Uterus (tissue), 3 donors: ENCODE measurements at regions not wholly inside any gene's neighbourhood (a gene's known extent, or its start where the extent isn't known, plus 50 kb on each side); places are given as distances from the start of the nearest gene placed in this dataset.
"Not testable (repeated sequence)": the region's sequence is repeated elsewhere in the genome, so short reads cannot be mapped to it uniquely, and the experiment has no call there.

ENCODE experiments used
- DNase-seq, 2 donors: peaks; one replicate each; pipeline ENCODE4 v3.0.0-alpha.2; 2019 to 2020
- H3K27ac ChIP-seq, 2 donors: fragments of 200-600 bp; sonication (generic); 1 replicate in 1 of 2; 2 replicates in 1 of 2; pipeline ENCODE4 v1.5.1; 2016 to 2018
- H3K27me3 ChIP-seq, 2 donors: fragments of 200-600 bp; sonication (generic); one replicate each; pipeline ENCODE4 v1.5.1; 2018 to 2019; ENCODE audit warnings: control low read depth in 1 of 2
- H3K36me3 ChIP-seq, 2 donors: fragments of 200-600 bp; sonication (generic); one replicate each; pipeline ENCODE4 v1.5.1; 2019; ENCODE audit warnings: control low read depth in 1 of 2
- H3K4me1 ChIP-seq, 2 donors: fragments of 200-600 bp; sonication (generic); one replicate each; pipeline ENCODE4 v1.5.1; 2018 to 2019; ENCODE audit warnings: control low read depth in 1 of 2
- H3K4me3 ChIP-seq, 2 donors: fragments of 200-600 bp; sonication (generic); 1 replicate in 1 of 2; 2 replicates in 1 of 2; pipeline ENCODE4 v1.5.1; 2018 to 2019; ENCODE audit warnings: mild to moderate bottlenecking in 1 of 2
- H3K9me3 ChIP-seq, 2 donors: fragments of 200-600 bp; sonication (generic); one replicate each; pipeline ENCODE4 v1.5.1; 2019; ENCODE audit warnings: control low read depth in 1 of 2
- POLR2A ChIP-seq, 2 donors: fragments of 450-650 bp; IDR thresholded peaks; one replicate each; pipeline ENCODE4 v1.6.1; 2016; ENCODE audit warnings: antibody characterized with exemption in 2 of 2, mild to moderate bottlenecking in 1 of 2, moderate library complexity in 1 of 2
- intact Hi-C: fragments of 100-400 bp; cut with DNase I; formaldehyde crosslinking; loops from one replicate; pipeline ENCODE4 v1.15.1; 2023; ENCODE audit warnings: low total_unique reads
- TF ChIP-seq, protein P1 (sequence below), 4 experiments: fragments of 200-600 bp in 2 of 4; fragments of 450-650 bp in 2 of 4; sonication (generic) in 2 of 4; IDR thresholded peaks; one replicate each; pipeline ENCODE4 v1.5.1; 2016 to 2019; ENCODE audit warnings: antibody characterized with exemption in 4 of 4, mild to moderate bottlenecking in 2 of 4, moderate library complexity in 1 of 4
- donor health status: DM: yes; HTN: yes; CAD: no.

DNA sequence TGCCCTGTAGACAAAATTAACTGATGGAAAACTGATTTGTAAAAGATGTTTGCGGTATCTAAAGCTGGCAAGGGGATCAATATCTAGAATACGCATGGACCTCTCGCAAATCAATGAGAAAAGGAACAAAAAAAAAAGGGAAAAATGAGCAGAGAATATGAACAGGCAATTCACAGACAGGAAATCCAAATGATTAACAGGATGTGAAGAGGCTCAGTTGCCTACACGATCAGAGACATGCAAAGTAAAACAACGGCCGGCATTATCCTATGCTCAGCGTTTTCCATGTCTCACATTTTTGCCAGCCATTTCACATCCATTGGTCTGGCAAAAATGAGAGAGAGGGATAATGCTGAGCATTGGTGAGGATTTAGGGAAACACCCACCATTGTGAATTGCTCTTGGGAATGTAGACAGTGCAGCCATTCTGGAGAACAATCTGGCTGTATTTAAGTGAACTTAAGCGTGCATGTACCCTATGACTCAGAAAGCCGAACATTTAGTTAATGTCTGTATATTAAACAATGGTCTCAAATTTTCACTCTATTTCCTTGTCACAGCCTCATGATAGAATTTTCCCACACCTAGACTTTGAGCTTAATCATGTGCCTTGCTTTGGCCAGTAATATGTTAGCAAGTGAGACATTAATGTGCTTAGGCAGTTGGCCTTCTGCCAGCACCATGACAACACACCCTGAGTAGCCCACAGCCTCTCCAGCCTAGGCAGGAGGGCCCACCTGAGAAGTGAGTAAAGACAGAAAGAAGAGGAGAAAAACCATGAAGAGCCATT, 61.0 kb upstream of the NBPF3 start:
- no peak overlapping the region for H3K27ac ChIP-seq
- H3K27me3 ChIP-seq = peaks cover 0 to 5% of the 10 kb centered on the region in 2 donors
- intact Hi-C loops = no loop called here
- DNase-seq = no peak
- H3K9me3 ChIP-seq = no peaks in the 10 kb centered on the region
- H3K36me3 ChIP-seq = no peaks in the 10 kb centered on the region
- H3K4me1 ChIP-seq = no peaks in the 10 kb centered on the region
- no peak for TF ChIP-seq POLR2A (IDR thresholded peaks at IDR 0.05)
- TF ChIP-seq, protein P1, sequence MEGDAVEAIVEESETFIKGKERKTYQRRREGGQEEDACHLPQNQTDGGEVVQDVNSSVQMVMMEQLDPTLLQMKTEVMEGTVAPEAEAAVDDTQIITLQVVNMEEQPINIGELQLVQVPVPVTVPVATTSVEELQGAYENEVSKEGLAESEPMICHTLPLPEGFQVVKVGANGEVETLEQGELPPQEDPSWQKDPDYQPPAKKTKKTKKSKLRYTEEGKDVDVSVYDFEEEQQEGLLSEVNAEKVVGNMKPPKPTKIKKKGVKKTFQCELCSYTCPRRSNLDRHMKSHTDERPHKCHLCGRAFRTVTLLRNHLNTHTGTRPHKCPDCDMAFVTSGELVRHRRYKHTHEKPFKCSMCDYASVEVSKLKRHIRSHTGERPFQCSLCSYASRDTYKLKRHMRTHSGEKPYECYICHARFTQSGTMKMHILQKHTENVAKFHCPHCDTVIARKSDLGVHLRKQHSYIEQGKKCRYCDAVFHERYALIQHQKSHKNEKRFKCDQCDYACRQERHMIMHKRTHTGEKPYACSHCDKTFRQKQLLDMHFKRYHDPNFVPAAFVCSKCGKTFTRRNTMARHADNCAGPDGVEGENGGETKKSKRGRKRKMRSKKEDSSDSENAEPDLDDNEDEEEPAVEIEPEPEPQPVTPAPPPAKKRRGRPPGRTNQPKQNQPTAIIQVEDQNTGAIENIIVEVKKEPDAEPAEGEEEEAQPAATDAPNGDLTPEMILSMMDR (IDR thresholded peaks at IDR 0.05) = no peak
- H3K4me3 ChIP-seq = no peak overlapping the region

DNA sequence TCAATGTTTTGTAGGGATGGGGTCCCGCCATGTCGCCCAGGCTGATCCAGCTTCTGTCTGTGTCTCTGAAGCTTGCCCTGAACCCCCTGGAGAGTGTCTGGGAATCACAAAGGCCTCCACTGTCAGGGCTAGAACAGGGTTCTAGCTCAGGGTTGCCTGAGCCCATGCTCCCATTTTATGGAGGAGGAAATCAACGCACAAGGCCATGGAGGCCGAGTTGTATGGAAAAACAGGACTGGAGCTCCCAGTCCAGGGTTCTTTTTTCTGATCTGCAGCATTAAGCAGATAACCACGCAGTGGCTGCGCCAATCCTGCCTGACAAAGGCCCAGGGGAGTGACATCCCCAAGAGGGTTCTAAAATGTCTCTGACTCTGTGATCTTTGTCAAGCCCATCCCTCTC, 67.6 kb upstream of the NBPF3 start:
- no peak overlapping the region for H3K27ac ChIP-seq
- H3K9me3 ChIP-seq = no peaks in the 10 kb centered on the region
- no peak for DNase-seq
- no peaks in the 10 kb centered on the region for H3K36me3 ChIP-seq
- H3K27me3 ChIP-seq = no peaks in the 10 kb centered on the region
- no peaks in the 10 kb centered on the region for H3K4me1 ChIP-seq
- intact Hi-C loops = no loop called here
- no peak overlapping the region for H3K4me3 ChIP-seq
- TF ChIP-seq POLR2A (IDR thresholded peaks at IDR 0.05) = no peak
- TF ChIP-seq, protein P1 (IDR thresholded peaks at IDR 0.05) = no peak

DNA sequence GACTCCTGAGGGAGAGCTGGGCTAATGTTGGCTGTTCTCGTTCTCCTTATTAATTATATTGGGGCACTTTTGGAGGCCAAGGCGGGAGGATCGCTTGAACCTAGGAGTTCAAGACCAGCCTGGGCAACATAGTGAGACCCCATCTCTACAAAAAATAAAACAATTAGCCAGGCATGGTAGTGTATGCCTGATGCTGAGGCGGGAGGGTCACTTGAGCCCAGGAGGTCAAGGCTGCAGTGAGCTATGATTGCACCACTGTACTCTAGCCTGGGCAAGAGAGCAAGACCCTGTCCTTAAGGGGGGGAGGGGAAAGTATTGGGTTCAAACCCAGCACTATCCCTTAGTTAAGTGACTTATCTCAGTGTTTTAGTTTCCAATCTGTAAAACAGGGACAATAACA, 70.0 kb upstream of the NBPF3 start:
- no peaks in the 10 kb centered on the region for H3K36me3 ChIP-seq
- H3K4me3 ChIP-seq = no peak overlapping the region
- intact Hi-C loops = loop anchor here (5.0 kb wide), 2 partner anchors 113 to 138 kb away; no protein-coding TSS in a partner anchor

DNA sequence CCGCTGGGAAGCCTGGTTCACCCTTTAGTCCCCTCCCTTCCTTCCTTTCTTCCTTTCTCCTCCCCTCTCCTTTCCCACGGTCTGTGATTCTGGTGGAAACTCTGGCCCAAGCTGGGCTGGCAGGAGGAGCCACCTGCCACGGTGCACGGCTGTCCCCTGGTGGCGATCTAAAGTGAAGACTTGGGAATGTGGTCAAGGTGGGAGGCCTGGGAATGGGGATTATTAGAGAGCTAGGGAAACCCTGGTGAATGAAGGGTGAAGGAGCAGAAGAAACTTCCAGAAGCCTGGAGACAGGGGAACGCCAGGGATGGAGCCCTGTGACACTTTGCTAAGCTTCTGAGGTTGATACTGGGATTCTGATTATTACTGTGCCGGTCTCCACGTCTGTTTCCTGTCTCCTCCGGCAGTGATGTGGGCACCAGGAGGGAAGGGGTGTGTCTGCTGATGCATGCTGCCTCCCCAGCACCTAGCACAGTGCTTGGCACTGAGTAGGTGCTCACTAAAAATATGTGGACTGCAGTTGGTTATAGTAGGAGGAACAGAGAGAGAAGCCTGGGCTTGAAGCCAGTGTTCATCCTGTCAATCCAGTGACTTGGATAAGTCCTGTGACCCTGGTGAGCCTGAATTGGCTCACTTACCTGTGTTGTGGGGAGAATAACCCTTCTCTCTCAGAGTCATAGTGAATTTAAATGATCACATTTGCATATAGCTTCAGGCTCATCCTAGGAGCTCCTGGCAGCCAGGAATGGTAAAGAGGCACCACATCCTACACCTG, 71.2 kb upstream of the NBPF3 start:
- Histone ChIP-seq H3K4me3 (no peak overlapping the region), H3K36me3 (no peaks in the 10 kb centered on the region), H3K4me1 (no peaks in the 10 kb centered on the region), H3K27me3 (no peaks in the 10 kb centered on the region), H3K27ac (no peak overlapping the region), H3K9me3 (no peaks in the 10 kb centered on the region)
- peak in 1 of 2 donors; percentile 9 for TF ChIP-seq POLR2A (IDR thresholded peaks at IDR 0.05)
- TF ChIP-seq, protein P1 (IDR thresholded peaks at IDR 0.05) = peak; percentile 100
- DNase-seq = peak; percentile 81 to 84
- intact Hi-C loops = loop anchor here (5.0 kb wide), 2 partner anchors 111 to 136 kb away; no protein-coding TSS in a partner anchor

More for the DNA sequence above, 70.0 kb upstream of the NBPF3 start:
- Histone ChIP-seq H3K27ac (no peak overlapping the region), H3K27me3 (no peaks in the 10 kb centered on the region), H3K9me3 (no peaks in the 10 kb centered on the region), H3K4me1 (no peaks in the 10 kb centered on the region)
- DNase-seq = no peak
- TF ChIP-seq POLR2A (IDR thresholded peaks at IDR 0.05) = no peak
- TF ChIP-seq, protein P1 (IDR thresholded peaks at IDR 0.05) = no peak

DNA sequence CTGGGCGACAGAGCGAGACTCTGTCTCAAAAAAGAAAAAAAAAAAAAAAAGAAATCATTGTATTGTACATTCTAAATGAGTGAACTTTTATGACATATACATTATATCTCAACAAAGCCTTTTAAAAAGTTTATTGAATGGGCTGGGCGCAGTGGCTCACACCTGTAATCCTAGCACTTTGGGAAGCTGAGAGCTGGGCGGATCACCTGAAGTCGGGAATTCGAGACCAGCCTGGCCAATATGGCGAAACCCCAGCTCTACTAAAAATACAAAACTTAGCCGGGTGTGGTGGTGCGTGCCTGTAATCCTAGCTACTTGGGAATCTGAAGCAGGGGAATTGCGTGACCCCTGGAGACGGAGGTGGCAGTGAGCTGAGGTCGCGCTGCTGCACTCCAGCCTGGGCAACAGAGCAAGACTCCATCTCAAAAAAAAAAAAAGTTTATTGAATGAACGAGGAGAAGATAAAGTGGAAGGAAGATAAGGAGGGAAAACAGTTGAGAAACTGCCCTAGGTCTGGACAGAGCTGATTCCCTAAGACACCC, 71.9 kb upstream of the NBPF3 start:
- not testable (repeated sequence) for H3K9me3 ChIP-seq, H3K4me3 ChIP-seq, H3K27ac ChIP-seq, H3K36me3 ChIP-seq, H3K4me1 ChIP-seq, DNase-seq, H3K27me3 ChIP-seq
- intact Hi-C loops = loop anchor here (5.0 kb wide), 2 partner anchors 111 to 136 kb away; no protein-coding TSS in a partner anchor
